Hematopoietic multipotent progenitor cell treated with erythropoietin and hydrocortisone succinate and interleukin-3 and kit ligand, for 6 days (in vitro differentiated cells): ENCODE measurements at regions not wholly inside any gene's neighbourhood (a gene's known extent, or its start where the extent isn't known, plus 50 kb on each side); places are given as distances from the start of the nearest gene placed in this dataset.
A peak's percentile ranks its signal among the peaks of the same experiment; 100 is the strongest.

Source experiments
- DNase-seq: peaks from one replicate; pipeline ENCODE4 v3.0.0-alpha.2; 2015

GRCh38 chr21:28444557-28444956 is 548.1 kb downstream of the LTN1 start:
- no peak for DNase-seq

GRCh38 chr21:28444111-28444510 is 548.6 kb downstream of the LTN1 start:
- DNase-seq, result no peak

- DNase-seq, result no peak
Measured at GRCh38 chr21:28442624-28443023, 550.1 kb downstream of the LTN1 start.

- DNase-seq, result no peak
Measured at GRCh38 chr21:28442085-28442484, 550.6 kb downstream of the LTN1 start.

GRCh38 chr21:28439788-28440187 is 552.9 kb downstream of the LTN1 start:
- no peak for DNase-seq

- no peak for DNase-seq
Measured at GRCh38 chr21:28439251-28439650, 553.4 kb downstream of the LTN1 start.

GRCh38 chr21:28437061-28437460 is 555.6 kb downstream of the LTN1 start:
- no peak for DNase-seq

- no peak for DNase-seq
Measured at GRCh38 chr21:28436286-28436932, 556.3 kb downstream of the LTN1 start.

- DNase-seq, result no peak
Measured at GRCh38 chr21:28431527-28432200, 561.0 kb downstream of the LTN1 start.

- no peak for DNase-seq
Measured at GRCh38 chr21:28431022-28431421, 561.7 kb downstream of the LTN1 start.

GRCh38 chr21:28429161-28429560 is 563.5 kb downstream of the LTN1 start:
- DNase-seq, result no peak

GRCh38 chr21:28427394-28428022 is 565.2 kb downstream of the LTN1 start:
- no peak for DNase-seq

- DNase-seq, result no peak
Measured at GRCh38 chr21:28426545-28426944, 566.1 kb downstream of the LTN1 start.

- DNase-seq, result no peak
Measured at GRCh38 chr21:28423521-28424190, 569.0 kb downstream of the LTN1 start.

- no peak for DNase-seq
Measured at GRCh38 chr21:28421716-28422524, 570.8 kb downstream of the LTN1 start.

GRCh38 chr21:28419811-28420210 is 572.9 kb downstream of the LTN1 start:
- no peak for DNase-seq

GRCh38 chr21:28418726-28419514 is 573.8 kb downstream of the LTN1 start:
- DNase-seq, result no peak

GRCh38 chr21:28410256-28410655 is 582.4 kb downstream of the LTN1 start:
- peak; percentile 47 for DNase-seq

- DNase-seq, result no peak
Measured at GRCh38 chr21:28402616-28402989, 590.1 kb downstream of the LTN1 start.

- DNase-seq, result no peak
Measured at GRCh38 chr21:28397040-28397439, 595.6 kb downstream of the LTN1 start.

GRCh38 chr21:28396421-28396820 is 596.3 kb downstream of the LTN1 start:
- DNase-seq, result no peak

- no peak for DNase-seq
Measured at GRCh38 chr21:28393279-28393678, 599.4 kb downstream of the LTN1 start.
